GM23248 (cell line): ENCODE measurements at regions not wholly inside any gene's neighbourhood (a gene's known extent, or its start where the extent isn't known, plus 50 kb on each side); places are given as distances from the start of the nearest gene placed in this dataset.

Experiments used
- DNase-seq: peaks from one replicate; pipeline ENCODE4 v3.0.0-alpha.2; 2015
- H2AFZ ChIP-seq: fragments of 200-600 bp; sonication (generic); 2 replicates; pipeline ENCODE4 v1.6.1; 2016; ENCODE audit warnings: antibody characterized with exemption
- H3F3A ChIP-seq: fragments of 200-600 bp; sonication (generic); 2 replicates; pipeline ENCODE4 v1.6.1; 2016; ENCODE audit warnings: mild to moderate bottlenecking, antibody characterized with exemption, mixed run types; ENCODE audit not compliant: insufficient read depth
- H3K27ac ChIP-seq: fragments of 200-600 bp; sonication (generic); 2 replicates; pipeline ENCODE4 v1.5.1; 2016; ENCODE audit warnings: mild to moderate bottlenecking
- H3K27me3 ChIP-seq: fragments of 200-600 bp; sonication (generic); replicated peaks from 2 replicates; pipeline ENCODE4 v1.6.1; 2016; ENCODE audit warnings: mild to moderate bottlenecking; ENCODE audit not compliant: insufficient read depth
- H3K36me3 ChIP-seq: fragments of 200-600 bp; sonication (generic); 2 replicates; pipeline ENCODE4 v1.6.1; 2016; ENCODE audit warnings: low read depth, mild to moderate bottlenecking
- H3K4me1 ChIP-seq: fragments of 200-600 bp; sonication (generic); 2 replicates; pipeline ENCODE4 v1.6.1; 2016; ENCODE audit warnings: mild to moderate bottlenecking; ENCODE audit not compliant: insufficient read depth
- H3K4me2 ChIP-seq: fragments of 200-600 bp; sonication (generic); one replicate; pipeline ENCODE4 v1.6.1; 2016; ENCODE audit warnings: mild to moderate bottlenecking; ENCODE audit not compliant: unreplicated experiment
- H3K4me3 ChIP-seq: fragments of 200-600 bp; sonication (generic); 2 replicates; pipeline ENCODE4 v1.5.1; 2016; ENCODE audit warnings: mild to moderate bottlenecking
- H3K79me2 ChIP-seq: fragments of 200-600 bp; sonication (generic); 2 replicates; pipeline ENCODE4 v1.6.1; 2016; ENCODE audit warnings: mild to moderate bottlenecking; ENCODE audit not compliant: insufficient read depth
- H3K9ac ChIP-seq: fragments of 200-600 bp; sonication (generic); 2 replicates; pipeline ENCODE4 v1.6.1; 2016; ENCODE audit warnings: mild to moderate bottlenecking
- H3K9me2 ChIP-seq: fragments of 200-600 bp; sonication (generic); 2 replicates; pipeline ENCODE4 v1.6.1; 2016; ENCODE audit warnings: mixed run types, mild to moderate bottlenecking, moderate library complexity; ENCODE audit not compliant: insufficient read depth
- H3K9me3 ChIP-seq: fragments of 200-600 bp; sonication (generic); one replicate; pipeline ENCODE4 v1.6.1; 2017; ENCODE audit warnings: low read depth
- H4K20me1 ChIP-seq: fragments of 200-600 bp; sonication (generic); 2 replicates; pipeline ENCODE4 v1.6.0; 2016; ENCODE audit not compliant: insufficient read depth
- EZH2 ChIP-seq: fragments of 200-600 bp; sonication (generic); IDR thresholded peaks from 2 replicates; pipeline ENCODE4 v1.6.1; 2018; ENCODE audit warnings: antibody characterized with exemption, mild to moderate bottlenecking; ENCODE audit not compliant: insufficient read depth, poor library complexity, severe bottlenecking
- EZH2phosphoT487 ChIP-seq: fragments of 200-600 bp; sonication (generic); IDR thresholded peaks from 2 replicates; pipeline ENCODE4 v1.6.1; 2018; ENCODE audit warnings: antibody characterized with exemption, moderate library complexity, mild to moderate bottlenecking, low read depth; ENCODE audit not compliant: insufficient read depth
- WGBS, 2 experiments: methylation state at CpG; one replicate each; pipeline ENCODE4 v1.1.6; 2015 to 2017; ENCODE audit warnings: low lambda C conversion rate in 2 of 2, low coverage in 1 of 2; ENCODE audit errors: missing lambda C conversion rate in 2 of 2; 5-methylcytosine and 5-hydroxymethylcytosine counted together
- in situ Hi-C: fragments of 300-500 bp; cut with MboI; formaldehyde crosslinking; loops from 2 replicates; pipeline ENCODE4 v1.15.0; 2020

GRCh38 chr6:44047801-44048200 lies 79.5 kb downstream of the MRPL14 start:
- no peaks in the 10 kb centered on the region for H3K9me2 ChIP-seq
- peaks cover 35% of the 10 kb centered on the region for H3F3A ChIP-seq
- H3K9me3 ChIP-seq: no peaks in the 10 kb centered on the region
- peaks cover 65% of the 10 kb centered on the region for H3K4me1 ChIP-seq
- H3K36me3 ChIP-seq: no peaks in the 10 kb centered on the region
- no peak overlapping the region for H3K27ac ChIP-seq
- no peaks in the 10 kb centered on the region for H4K20me1 ChIP-seq
- H3K79me2 ChIP-seq: no peaks in the 10 kb centered on the region
- in situ Hi-C loops: no loop called here
- H3K27me3 ChIP-seq: no peaks in the 10 kb centered on the region
- H3K4me2 ChIP-seq: no peak overlapping the region
- H3K4me3 ChIP-seq: no peak overlapping the region
- TF ChIP-seq EZH2phosphoT487: no peak
- TF ChIP-seq EZH2: no peak
- WGBS, 2 experiments: 96 to 100% methylated on average over 3 of the region's 3 CpGs
- no peak overlapping the region for H2AFZ ChIP-seq
- no peak for DNase-seq
- no peak overlapping the region for H3K9ac ChIP-seq

DNA sequence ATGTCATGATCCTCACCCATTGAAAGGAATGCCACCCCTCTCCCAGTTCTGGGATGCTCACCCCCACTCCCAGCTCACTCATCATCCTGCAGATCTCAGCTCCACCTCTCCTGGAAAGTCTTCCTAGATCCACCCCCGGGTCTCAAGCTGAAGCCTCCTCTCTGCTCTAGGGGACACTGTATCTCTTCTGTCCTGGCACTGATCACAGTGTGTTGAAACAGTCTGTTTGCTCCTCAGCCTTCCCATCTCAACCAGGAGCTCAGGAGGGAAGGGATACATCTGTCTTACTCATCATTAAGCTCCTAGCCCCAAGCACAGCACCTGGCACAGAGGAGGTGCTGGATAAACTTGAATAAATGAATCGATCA lies 80.1 kb downstream of the MRPL14 start:
- Histone ChIP-seq H3K9me2 (no peaks in the 10 kb centered on the region), H2AFZ (no peak overlapping the region), H3K79me2 (no peaks in the 10 kb centered on the region), H3K36me3 (no peaks in the 10 kb centered on the region), H3K4me2 (no peak overlapping the region), H3K27ac (no peak overlapping the region), H3K9ac (no peak overlapping the region), H3K9me3 (no peaks in the 10 kb centered on the region), H3F3A (peaks cover 35% of the 10 kb centered on the region), H3K4me3 (no peak overlapping the region), H3K4me1 (peaks cover 64% of the 10 kb centered on the region), H3K27me3 (no peaks in the 10 kb centered on the region), H4K20me1 (no peaks in the 10 kb centered on the region)
- TF ChIP-seq EZH2 (no peak), EZH2phosphoT487 (no peak)
- 43 to 55% methylated on average over 2 of the region's 2 CpGs for WGBS, 2 experiments
- DNase-seq: no peak
- in situ Hi-C loops: no loop called here

- no peak overlapping the region for H3K9ac ChIP-seq
- H3F3A ChIP-seq: peaks cover 36% of the 10 kb centered on the region
- in situ Hi-C loops: no loop called here
- no peak overlapping the region for H2AFZ ChIP-seq
- no peak for DNase-seq
- WGBS, 2 experiments: 67 to 74% methylated on average over 6 of the region's 6 CpGs
- H3K79me2 ChIP-seq: no peaks in the 10 kb centered on the region
- no peaks in the 10 kb centered on the region for H3K9me2 ChIP-seq
- no peak overlapping the region for H3K4me3 ChIP-seq
- H3K4me1 ChIP-seq: peaks cover 64% of the 10 kb centered on the region
- no peak overlapping the region for H3K4me2 ChIP-seq
- H3K9me3 ChIP-seq: no peaks in the 10 kb centered on the region
- no peaks in the 10 kb centered on the region for H3K36me3 ChIP-seq
- H4K20me1 ChIP-seq: no peaks in the 10 kb centered on the region
- no peak overlapping the region for H3K27ac ChIP-seq
- H3K27me3 ChIP-seq: no peaks in the 10 kb centered on the region
- no peak for TF ChIP-seq EZH2
- no peak for TF ChIP-seq EZH2phosphoT487
These were observed 80.6 kb downstream of the MRPL14 start for GRCh38 chr6:44046516-44047178.

GRCh38 chr6:44045672-44046015 lies 81.6 kb downstream of the MRPL14 start:
- Histone ChIP-seq H3K4me3 (no peak overlapping the region), H4K20me1 (no peaks in the 10 kb centered on the region), H3K9ac (no peak overlapping the region), H3K27me3 (no peaks in the 10 kb centered on the region), H3K79me2 (no peaks in the 10 kb centered on the region), H3K9me2 (no peaks in the 10 kb centered on the region), H3F3A (peaks cover 34% of the 10 kb centered on the region), H2AFZ (no peak overlapping the region), H3K27ac (no peak overlapping the region), H3K36me3 (no peaks in the 10 kb centered on the region), H3K4me2 (no peak overlapping the region), H3K9me3 (no peaks in the 10 kb centered on the region), H3K4me1 (peaks cover 62% of the 10 kb centered on the region)
- in situ Hi-C loops: no loop called here
- 13 to 17% methylated on average over 1 of the region's 1 CpG for WGBS, 2 experiments
- no peak for DNase-seq
- no peak for TF ChIP-seq EZH2
- TF ChIP-seq EZH2phosphoT487: no peak
